HCT116 (cell line): ENCODE measurements at regions not wholly inside any gene's neighbourhood (a gene's known extent, or its start where the extent isn't known, plus 50 kb on each side); places are given as distances from the start of the nearest gene placed in this dataset.

ENCODE experiments used
- ATAC-seq: fragments of 200-7000 bp; cut with Tn5 transposase; 2 replicates; pipeline ENCODE4 v1.9.1; 2020; ENCODE audit warnings: mild to moderate bottlenecking, moderate library complexity
- BruUV-seq: library from RNA; stranded (reverse); fragments of 400-500 nt; replicated peaks from 2 replicates; lab custom pipeline; 2021; lab: Mats Ljungman, UMichigan
- CTCF ChIA-PET: fragments of 300-600 bp; sonication (Branson Sonifier 250); formaldehyde crosslinking; loops from one replicate; lab custom pipeline; 2021; ENCODE audit warnings: antibody characterized with exemption; lab: Charles Lee
- POLR2A ChIA-PET: fragments of 300-600, 350-600 bp; sonication (Branson Sonifier 250); formaldehyde crosslinking; loops from one replicate; lab custom pipeline; 2021; ENCODE audit warnings: antibody characterized with exemption; lab: Charles Lee
- RAD21 ChIA-PET, 2 experiments: fragments of 300-600 bp; sonication (Branson Sonifier 250); formaldehyde crosslinking; loops; one replicate each; lab custom pipeline; 2023; ENCODE audit warnings: low total read pairs in 2 of 2; ENCODE audit not compliant: uncharacterized antibody in 2 of 2, unreplicated experiment in 2 of 2, low non-redundant PET in 1 of 2; lab: Charles Lee
- DNase-seq: peaks from one replicate; pipeline ENCODE4 v3.0.0-alpha.2; 2010; ENCODE audit warnings: low read depth, low spot score
- H2AFZ ChIP-seq: fragments of 200-600 bp; shearing (Covaris generic), sonication (generic); 2 replicates; pipeline ENCODE4 v1.6.1; 2017; ENCODE audit warnings: low read depth, mixed run types, mixed read lengths, antibody characterized with exemption, low read length; ENCODE audit not compliant: poor library complexity, severe bottlenecking
- H3K27ac ChIP-seq: 2 replicates; pipeline ENCODE4 v1.5.1; 2012; ENCODE audit warnings: low read depth, low read length
- H3K27me3 ChIP-seq: fragments of 200-600 bp; sonication (generic); 2 replicates; pipeline ENCODE4 v1.6.1; 2016; ENCODE audit warnings: mixed run types, low read length, mixed read lengths; ENCODE audit not compliant: insufficient read depth
- H3K36me3 ChIP-seq, 2 experiments: fragments of 200-500 bp in 1 of 2; fragments of 200-600 bp in 1 of 2; sonication (Bioruptor generic) in 1 of 2; sonication (generic) in 1 of 2; 2 replicates each; pipeline versions ENCODE4 v1.5.1 to v1.6.1; 2014 to 2016; ENCODE audit warnings: low read length in 2 of 2, inconsistent platforms in 1 of 2, mixed read lengths in 1 of 2, mixed run types in 1 of 2; ENCODE audit not compliant: insufficient read depth in 2 of 2, control insufficient read depth in 1 of 2
- H3K4me1 ChIP-seq, 2 experiments: fragments of 200-600 bp in 1 of 2; sonication (generic) in 1 of 2; 2 replicates each; pipeline versions ENCODE4 v1.5.1 to v1.6.1; 2012 to 2017; ENCODE audit warnings: low read length in 2 of 2, inconsistent platforms in 1 of 2, mild to moderate bottlenecking in 1 of 2, mixed read lengths in 1 of 2, mixed run types in 1 of 2, moderate library complexity in 1 of 2; ENCODE audit not compliant: insufficient read depth in 2 of 2, control insufficient read depth in 1 of 2
- H3K4me2 ChIP-seq: fragments of 200-600 bp; sonication (generic); 2 replicates; pipeline ENCODE4 v1.6.1; 2017; ENCODE audit warnings: mixed run types, low read length, mixed read lengths
- H3K4me3 ChIP-seq, 2 experiments: fragments of 200-600 bp in 1 of 2; sonication (generic) in 1 of 2; replicated peaks in 1 of 2; 2 replicates each; pipeline ENCODE4 v1.5.1; 2011 to 2016; ENCODE audit warnings: low read length in 2 of 2, control low read depth in 1 of 2, low read depth in 1 of 2, mild to moderate bottlenecking in 1 of 2, mixed read lengths in 1 of 2, mixed run types in 1 of 2
- H3K79me2 ChIP-seq: fragments of 200-600 bp; sonication (generic); 2 replicates; pipeline ENCODE4 v1.6.1; 2017; ENCODE audit warnings: mild to moderate bottlenecking, mixed run types, low read length, moderate library complexity, mixed read lengths; ENCODE audit not compliant: insufficient read depth
- H3K9ac ChIP-seq: fragments of 200-600 bp; sonication (generic); 2 replicates; pipeline ENCODE4 v1.6.1; 2016; ENCODE audit warnings: low read length, mixed read lengths
- H3K9me2 ChIP-seq: fragments of 200-600 bp; sonication (generic), shearing (Covaris generic); 2 replicates; pipeline ENCODE4 v1.6.1; 2017; ENCODE audit warnings: mixed run types, mild to moderate bottlenecking, moderate library complexity; ENCODE audit not compliant: insufficient read depth
- H3K9me3 ChIP-seq, 2 experiments: fragments of 200-500 bp in 1 of 2; fragments of 200-600 bp in 1 of 2; sonication (Bioruptor generic) in 1 of 2; sonication (generic) in 1 of 2; 2 replicates each; pipeline ENCODE4 v1.6.1; 2014 to 2017; ENCODE audit warnings: low read length in 2 of 2, mixed read lengths in 2 of 2, inconsistent platforms in 1 of 2, low read depth in 1 of 2, mild to moderate bottlenecking in 1 of 2, mixed run types in 1 of 2, moderate library complexity in 1 of 2; ENCODE audit not compliant: control insufficient read depth in 1 of 2, insufficient read depth in 1 of 2
- H4K20me1 ChIP-seq: fragments of 200-600 bp; sonication (generic), shearing (Covaris generic); 2 replicates; pipeline ENCODE4 v1.6.1; 2017; ENCODE audit warnings: mixed run types, mild to moderate bottlenecking, moderate library complexity; ENCODE audit not compliant: insufficient read depth
- ATF3 ChIP-seq: IDR thresholded peaks from 2 replicates; pipeline ENCODE4 v1.6.1; 2012
- CBX3 ChIP-seq: IDR thresholded peaks from 2 replicates; pipeline ENCODE4 v1.6.1; 2012; ENCODE audit warnings: low read depth
- CEBPB ChIP-seq: IDR thresholded peaks from 2 replicates; pipeline ENCODE4 v1.6.1; 2012; ENCODE audit warnings: low read depth
- CTCF ChIP-seq, 3 experiments: fragments of 200-600 bp in 1 of 3; sonication (generic) in 1 of 3; IDR thresholded peaks in 2 of 3; conservative IDR thresholded peaks in 1 of 3; 2 replicates each; pipeline ENCODE4 v1.5.1; 2012 to 2017; ENCODE audit warnings: low read depth in 2 of 3, low read length in 2 of 3, antibody characterized with exemption in 1 of 3, borderline replicate concordance in 1 of 3, control low read depth in 1 of 3, mild to moderate bottlenecking in 1 of 3, mixed read lengths in 1 of 3, mixed run types in 1 of 3, moderate library complexity in 1 of 3; ENCODE audit not compliant: insufficient read depth in 1 of 3
- ELF1 ChIP-seq: IDR thresholded peaks from 2 replicates; pipeline ENCODE4 v1.6.1; 2012; ENCODE audit warnings: low read depth, borderline replicate concordance
- EZH2phosphoT487 ChIP-seq: fragments of 200-600 bp; IDR thresholded peaks from 2 replicates; pipeline ENCODE4 v1.6.1; 2018; ENCODE audit warnings: antibody characterized with exemption, borderline replicate concordance
- FOSL1 ChIP-seq: IDR thresholded peaks from 2 replicates; pipeline ENCODE4 v1.6.1; 2012; ENCODE audit warnings: low read depth
- JUND ChIP-seq: IDR thresholded peaks from 2 replicates; pipeline ENCODE4 v1.6.1; 2012
- POLR2AphosphoS5 ChIP-seq: IDR thresholded peaks from 2 replicates; pipeline ENCODE4 v1.6.1; 2011; ENCODE audit warnings: mild to moderate bottlenecking, low read depth, low read length, moderate library complexity
- REST ChIP-seq: IDR thresholded peaks from 2 replicates; pipeline ENCODE4 v1.6.1; 2012; ENCODE audit warnings: low read depth
- SP1 ChIP-seq: IDR thresholded peaks from 2 replicates; pipeline ENCODE4 v1.6.1; 2012; ENCODE audit warnings: low read depth
- SRF ChIP-seq: IDR thresholded peaks from 2 replicates; pipeline ENCODE4 v1.6.1; 2012; ENCODE audit warnings: low read depth
- ZBTB33 ChIP-seq: IDR thresholded peaks from 2 replicates; pipeline ENCODE4 v1.6.1; 2011; ENCODE audit warnings: mild to moderate bottlenecking, low read length, moderate library complexity; ENCODE audit not compliant: insufficient replicate concordance; ENCODE audit errors: extremely low read depth
- intact Hi-C: fragments of 100-400 bp; cut with micrococcal nuclease; formaldehyde crosslinking; loops from 2 replicates; pipeline ENCODE4 v1.10.0; 2022

DNA sequence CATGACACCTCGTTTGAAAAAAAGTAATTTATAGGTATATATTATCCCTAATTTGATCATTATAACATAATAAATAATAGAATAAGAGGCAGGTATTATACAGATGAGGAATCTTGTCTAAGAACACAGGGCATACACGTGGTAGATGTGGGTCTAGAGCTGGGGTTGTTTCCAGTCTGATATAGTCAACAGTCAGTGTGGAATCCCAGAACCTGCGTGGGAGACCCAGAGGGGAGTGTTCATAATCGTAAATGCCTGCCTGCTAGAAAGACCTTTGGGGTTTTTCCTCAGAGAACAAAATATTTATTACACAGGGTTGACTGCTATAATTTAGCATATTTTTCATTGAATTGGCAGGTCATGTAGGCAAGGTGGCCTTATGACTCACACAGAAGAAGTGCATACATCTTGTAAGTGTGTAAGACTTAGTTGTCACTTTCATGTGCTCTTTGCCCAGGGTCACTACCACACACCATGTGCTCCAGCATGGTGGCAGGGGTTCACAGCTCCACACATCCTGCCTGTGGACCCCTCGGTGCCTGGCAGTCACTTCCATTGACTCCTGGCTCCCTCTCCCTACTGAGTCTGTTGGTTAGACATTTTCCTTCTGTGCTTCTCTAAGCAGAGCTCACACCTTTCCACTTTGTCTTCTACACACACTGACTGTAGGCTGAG lies 94.9 kb upstream of the IKZF1 start (continued):
- TF ChIP-seq CTCF (IDR thresholded peaks at IDR 0.05 in 2 of 3, conservative IDR thresholded peaks at IDR 0.05 in 1 of 3; ENCODE audit: borderline replicate concordance in 1 of 3, insufficient read depth in 1 of 3, low read depth in 2 of 3, low read length in 2 of 3): no peak

- no peak overlapping the region for H2AFZ ChIP-seq
- ChIA-PET POLR2A (no interaction called here), RAD21 (no interaction called here), CTCF (no interaction called here)
- no TSS peak for BruUV-seq
- DNase-seq (no peak), ATAC-seq (no peak)
- no peaks in the 10 kb centered on the region for H3K9me2 ChIP-seq
- no peak overlapping the region for H3K4me3 ChIP-seq
- H3K4me2 ChIP-seq: no peak overlapping the region
- no peaks in the 10 kb centered on the region for H3K9me3 ChIP-seq
- H4K20me1 ChIP-seq: no peaks in the 10 kb centered on the region
- H3K9ac ChIP-seq: no peak overlapping the region
- no peak overlapping the region for H3K27ac ChIP-seq
- intact Hi-C loops: loop anchor here (5.0 kb wide), 2 partner anchors 469 to 954 kb away; no protein-coding TSS in a partner anchor
- H3K36me3 ChIP-seq: no peaks in the 10 kb centered on the region
- no peaks in the 10 kb centered on the region for H3K27me3 ChIP-seq
- H3K4me1 ChIP-seq: peaks cover 18 to 38% of the 10 kb centered on the region in 2 experiments; a peak in 3 of 4 replicates
- H3K79me2 ChIP-seq: no peaks in the 10 kb centered on the region
- TF ChIP-seq SP1 (no peak), ZBTB33 (no peak), ATF3 (no peak), SRF (no peak), ELF1 (no peak), FOSL1 (no peak), POLR2AphosphoS5 (no peak), CEBPB (no peak), REST (no peak), EZH2phosphoT487 (no peak), JUND (no peak), CTCF (IDR thresholded peaks at IDR 0.05 in 2 of 3, conservative IDR thresholded peaks at IDR 0.05 in 1 of 3; ENCODE audit: borderline replicate concordance in 1 of 3, insufficient read depth in 1 of 3, low read depth in 2 of 3, low read length in 2 of 3) (no peak), CBX3 (no peak)
Observed at GRCh38 chr7:50208378-50208982, 96.0 kb upstream of the IKZF1 start.
